ENCODE measurements at regions not wholly inside any gene's neighbourhood (a gene's known extent, or its start where the extent isn't known, plus 50 kb on each side); places are given as distances from the start of the nearest gene placed in this dataset.

DNA sequence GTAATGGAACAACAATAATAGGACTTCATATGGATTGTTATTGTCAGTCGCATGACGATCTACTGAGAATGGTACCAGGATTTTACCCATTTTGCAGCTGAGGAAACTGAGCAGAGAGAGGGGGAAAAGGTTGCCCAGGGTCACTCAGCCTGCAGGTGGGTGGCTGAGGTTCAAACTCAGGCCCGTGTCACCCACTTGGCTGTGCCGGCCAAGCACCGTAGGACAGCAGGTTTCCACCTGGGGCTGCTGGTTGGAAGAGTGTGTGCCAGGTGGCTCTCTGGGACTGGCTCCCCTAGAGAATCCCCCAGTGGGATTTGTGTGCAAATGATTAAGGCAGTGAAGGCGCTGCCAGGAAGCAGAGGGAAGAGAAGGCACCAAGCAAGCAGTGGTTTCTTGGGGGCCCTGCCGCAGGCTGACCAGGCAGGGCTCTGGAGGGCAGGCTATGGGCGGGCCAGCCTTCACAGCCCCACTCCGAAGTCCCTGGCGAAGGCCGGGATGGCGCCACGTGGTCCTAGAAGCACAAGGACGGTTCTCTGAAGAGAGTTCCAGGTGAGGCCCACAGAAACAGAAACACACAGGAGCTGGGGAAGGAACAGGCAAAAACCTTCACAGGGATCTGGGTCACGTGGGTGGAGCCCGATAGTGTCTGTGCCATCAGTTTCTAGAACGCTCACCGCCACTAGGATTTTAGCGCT is 163.5 kb downstream of the IRF8 start:
- POLR2A ChIA-PET, result no interaction called here
- no peaks in the 10 kb centered on the region for H3K36me3 ChIP-seq (ENCODE audit: control insufficient read depth in 2 of 2, insufficient read depth in 2 of 2, low read length in 1 of 2)
- no peaks in the 10 kb centered on the region for H3K79me2 ChIP-seq (ENCODE audit: control insufficient read depth, insufficient read depth, low read length)
- intact Hi-C loops (cut with micrococcal nuclease; ENCODE audit: unreplicated experiment), result no loop called here
- BruUV-seq (replicated peaks), result no TSS peak
- TF ChIP-seq IKZF1 (conservative IDR thresholded peaks at IDR 0.05) (no peak), MEF2B (IDR thresholded peaks at IDR 0.05; ENCODE audit: partially characterized antibody, poor library complexity, severe bottlenecking) (no peak), STAT1 (conservative IDR thresholded peaks at IDR 0.05) (no peak), NR2F1 (conservative IDR thresholded peaks at IDR 0.05) (no peak), IRF4 (IDR thresholded peaks at IDR 0.05; ENCODE audit: low read depth, low read length) (no peak), EED (IDR thresholded peaks at IDR 0.05; ENCODE audit: low read depth) (no peak), HCFC1 (IDR thresholded peaks at IDR 0.05; ENCODE audit: low read length) (no peak), YBX1 (IDR thresholded peaks at IDR 0.05) (no peak), NR2C1 (IDR thresholded peaks at IDR 0.05) (no peak), RAD21 (IDR thresholded peaks at IDR 0.05; ENCODE audit: insufficient read depth, low read depth, low read length) (no peak), RBBP5 (conservative IDR thresholded peaks at IDR 0.05) (no peak), SREBF1 (IDR thresholded peaks at IDR 0.05; ENCODE audit: low read length) (no peak), SUPT20H (IDR thresholded peaks at IDR 0.05; ENCODE audit: borderline replicate concordance, control insufficient read depth, low read depth, low read length) (no peak)
- TF ChIP-seq, protein P1, sequence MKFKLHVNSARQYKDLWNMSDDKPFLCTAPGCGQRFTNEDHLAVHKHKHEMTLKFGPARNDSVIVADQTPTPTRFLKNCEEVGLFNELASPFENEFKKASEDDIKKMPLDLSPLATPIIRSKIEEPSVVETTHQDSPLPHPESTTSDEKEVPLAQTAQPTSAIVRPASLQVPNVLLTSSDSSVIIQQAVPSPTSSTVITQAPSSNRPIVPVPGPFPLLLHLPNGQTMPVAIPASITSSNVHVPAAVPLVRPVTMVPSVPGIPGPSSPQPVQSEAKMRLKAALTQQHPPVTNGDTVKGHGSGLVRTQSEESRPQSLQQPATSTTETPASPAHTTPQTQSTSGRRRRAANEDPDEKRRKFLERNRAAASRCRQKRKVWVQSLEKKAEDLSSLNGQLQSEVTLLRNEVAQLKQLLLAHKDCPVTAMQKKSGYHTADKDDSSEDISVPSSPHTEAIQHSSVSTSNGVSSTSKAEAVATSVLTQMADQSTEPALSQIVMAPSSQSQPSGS (IDR thresholded peaks at IDR 0.05; ENCODE audit: low read length), result no peak
- TF ChIP-seq, protein P2, sequence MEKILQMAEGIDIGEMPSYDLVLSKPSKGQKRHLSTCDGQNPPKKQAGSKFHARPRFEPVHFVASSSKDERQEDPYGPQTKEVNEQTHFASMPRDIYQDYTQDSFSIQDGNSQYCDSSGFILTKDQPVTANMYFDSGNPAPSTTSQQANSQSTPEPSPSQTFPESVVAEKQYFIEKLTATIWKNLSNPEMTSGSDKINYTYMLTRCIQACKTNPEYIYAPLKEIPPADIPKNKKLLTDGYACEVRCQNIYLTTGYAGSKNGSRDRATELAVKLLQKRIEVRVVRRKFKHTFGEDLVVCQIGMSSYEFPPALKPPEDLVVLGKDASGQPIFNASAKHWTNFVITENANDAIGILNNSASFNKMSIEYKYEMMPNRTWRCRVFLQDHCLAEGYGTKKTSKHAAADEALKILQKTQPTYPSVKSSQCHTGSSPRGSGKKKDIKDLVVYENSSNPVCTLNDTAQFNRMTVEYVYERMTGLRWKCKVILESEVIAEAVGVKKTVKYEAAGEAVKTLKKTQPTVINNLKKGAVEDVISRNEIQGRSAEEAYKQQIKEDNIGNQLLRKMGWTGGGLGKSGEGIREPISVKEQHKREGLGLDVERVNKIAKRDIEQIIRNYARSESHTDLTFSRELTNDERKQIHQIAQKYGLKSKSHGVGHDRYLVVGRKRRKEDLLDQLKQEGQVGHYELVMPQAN (conservative IDR thresholded peaks at IDR 0.05), result no peak
- RAD21 ChIA-PET (ENCODE audit: unreplicated experiment), result no interaction called here
- WGBS (ENCODE audit: insufficient coverage, insufficient replicate concordance, low lambda C conversion rate, missing lambda C conversion rate), result 40% methylated on average over 19 of the region's 19 CpGs
- ATAC-seq (no peak), FAIRE-seq (no peak), DNase-seq (ENCODE audit: low read depth, low spot score) (no peak)
- in situ Hi-C loops (cut with MboI), result no loop called here
- H3K4me3 ChIP-seq, result no peak overlapping the region
- no peak overlapping the region for H3K9ac ChIP-seq (ENCODE audit: control insufficient read depth, insufficient read depth, low read length)
- no peaks in the 10 kb centered on the region for H3K4me1 ChIP-seq (ENCODE audit: control insufficient read depth, insufficient read depth, low read length)
- no peaks in the 10 kb centered on the region for H3K9me3 ChIP-seq (replicated peaks; ENCODE audit: control insufficient read depth, insufficient read depth, low read length)
- SMC1A ChIA-PET (ENCODE audit: uncharacterized antibody, unreplicated experiment), result no interaction called here
- H3K4me2 ChIP-seq (ENCODE audit: control insufficient read depth, insufficient read depth), result no peak overlapping the region
- H2AFZ ChIP-seq (ENCODE audit: control insufficient read depth, low read depth, low read length), result no peak overlapping the region
- CTCF ChIA-PET, result no interaction called here
- H4K20me1 ChIP-seq (ENCODE audit: control insufficient read depth, insufficient read depth), result no peaks in the 10 kb centered on the region
- no peaks in the 10 kb centered on the region; a peak in 1 of 4 replicates for H3K27me3 ChIP-seq (replicated peaks in 1 of 2; ENCODE audit: control insufficient read depth in 2 of 2, insufficient read depth in 2 of 2, low read length in 1 of 2)
- no peak overlapping the region for H3K27ac ChIP-seq (ENCODE audit: control insufficient read depth, insufficient read depth)

Data from GM12878 (cell line).